OCI-LY3 (cell line): ENCODE measurements at regions not wholly inside any gene's neighbourhood (a gene's known extent, or its start where the extent isn't known, plus 50 kb on each side); places are given as distances from the start of the nearest gene placed in this dataset.

Source experiments
- EZH2phosphoT487 ChIP-seq: fragments of 200-600 bp; shearing (Covaris generic); IDR thresholded peaks from 2 replicates; pipeline ENCODE4 v1.6.1; 2018; ENCODE audit warnings: antibody characterized with exemption, mixed run types, low read depth
- TF ChIP-seq, protein P1 (sequence below): fragments of 200-600, 300-600 bp; sonication (generic); IDR thresholded peaks from 2 replicates; pipeline ENCODE4 v1.5.1; 2014; ENCODE audit warnings: antibody characterized with exemption, low read length, low read depth

DNA sequence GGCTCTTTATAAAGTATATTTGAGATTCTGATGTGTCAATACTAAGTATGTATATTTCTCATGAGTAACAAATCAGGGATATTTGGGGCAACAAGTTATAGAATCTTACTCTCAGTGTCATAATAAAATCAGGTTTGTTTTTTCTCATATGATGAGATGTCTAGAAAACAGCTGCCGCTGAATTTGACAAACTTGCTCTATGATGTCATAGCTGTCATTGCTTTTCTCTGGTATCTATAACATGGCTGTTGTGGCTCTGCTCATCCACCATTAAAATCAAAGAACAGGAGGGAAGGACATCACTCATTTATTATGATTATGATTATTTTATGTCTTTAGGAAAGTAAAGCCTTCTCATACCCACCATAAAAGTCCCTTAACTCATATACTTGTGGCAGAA is 417.2 kb upstream of the LRRTM4 start:
- TF ChIP-seq, protein P1, sequence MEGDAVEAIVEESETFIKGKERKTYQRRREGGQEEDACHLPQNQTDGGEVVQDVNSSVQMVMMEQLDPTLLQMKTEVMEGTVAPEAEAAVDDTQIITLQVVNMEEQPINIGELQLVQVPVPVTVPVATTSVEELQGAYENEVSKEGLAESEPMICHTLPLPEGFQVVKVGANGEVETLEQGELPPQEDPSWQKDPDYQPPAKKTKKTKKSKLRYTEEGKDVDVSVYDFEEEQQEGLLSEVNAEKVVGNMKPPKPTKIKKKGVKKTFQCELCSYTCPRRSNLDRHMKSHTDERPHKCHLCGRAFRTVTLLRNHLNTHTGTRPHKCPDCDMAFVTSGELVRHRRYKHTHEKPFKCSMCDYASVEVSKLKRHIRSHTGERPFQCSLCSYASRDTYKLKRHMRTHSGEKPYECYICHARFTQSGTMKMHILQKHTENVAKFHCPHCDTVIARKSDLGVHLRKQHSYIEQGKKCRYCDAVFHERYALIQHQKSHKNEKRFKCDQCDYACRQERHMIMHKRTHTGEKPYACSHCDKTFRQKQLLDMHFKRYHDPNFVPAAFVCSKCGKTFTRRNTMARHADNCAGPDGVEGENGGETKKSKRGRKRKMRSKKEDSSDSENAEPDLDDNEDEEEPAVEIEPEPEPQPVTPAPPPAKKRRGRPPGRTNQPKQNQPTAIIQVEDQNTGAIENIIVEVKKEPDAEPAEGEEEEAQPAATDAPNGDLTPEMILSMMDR: no peak
- no peak for TF ChIP-seq EZH2phosphoT487
